Smooth muscle cell (in vitro differentiated cells): ENCODE measurements at regions not wholly inside any gene's neighbourhood (a gene's known extent, or its start where the extent isn't known, plus 50 kb on each side); places are given as distances from the start of the nearest gene placed in this dataset.
A peak's percentile ranks its signal among the peaks of the same experiment; 100 is the strongest.

ENCODE experiments used
- DNase-seq: peaks from one replicate; lab custom pipeline; 2025; ENCODE audit not compliant: unreplicated experiment; lab: John Stamatoyannopoulos, UW
- H2AFZ ChIP-seq: fragments of 200-600 bp; sonication (generic); 2 replicates; pipeline ENCODE4 v1.6.0; 2016; ENCODE audit warnings: antibody characterized with exemption, low read depth, mild to moderate bottlenecking
- H3F3A ChIP-seq: fragments of 200-600 bp; sonication (generic); 2 replicates; pipeline ENCODE4 v1.6.0; 2017; ENCODE audit warnings: antibody characterized with exemption, low read depth
- H3K27ac ChIP-seq: fragments of 200-600 bp; sonication (generic); 2 replicates; pipeline ENCODE4 v1.5.1; 2016; ENCODE audit warnings: low read depth, mild to moderate bottlenecking
- H3K27me3 ChIP-seq: fragments of 200-600 bp; sonication (generic); 2 replicates; pipeline ENCODE4 v1.6.1; 2016; ENCODE audit warnings: low read depth, mild to moderate bottlenecking
- H3K36me3 ChIP-seq: fragments of 200-600 bp; sonication (generic); 2 replicates; pipeline ENCODE4 v1.5.1; 2016; ENCODE audit warnings: low read depth
- H3K4me1 ChIP-seq: fragments of 200-600 bp; sonication (generic); 2 replicates; pipeline ENCODE4 v1.5.1; 2016; ENCODE audit warnings: low read depth
- H3K4me2 ChIP-seq: fragments of 200-600 bp; sonication (generic); 2 replicates; pipeline ENCODE4 v1.6.0; 2016; ENCODE audit warnings: mild to moderate bottlenecking
- H3K4me3 ChIP-seq: fragments of 200-600 bp; sonication (generic); 2 replicates; pipeline ENCODE4 v1.5.1; 2016; ENCODE audit warnings: mild to moderate bottlenecking
- H3K79me2 ChIP-seq: fragments of 200-600 bp; sonication (generic); 2 replicates; pipeline ENCODE4 v1.6.0; 2016; ENCODE audit warnings: low read depth, mild to moderate bottlenecking
- H3K9ac ChIP-seq: fragments of 200-600 bp; sonication (generic); 2 replicates; pipeline ENCODE4 v1.6.0; 2016; ENCODE audit warnings: low read depth
- H3K9me3 ChIP-seq: fragments of 200-600 bp; sonication (generic); replicated peaks from 2 replicates; pipeline ENCODE4 v1.5.1; 2016; ENCODE audit warnings: low read depth
- H4K20me1 ChIP-seq: fragments of 200-600 bp; sonication (generic); 2 replicates; pipeline ENCODE4 v1.6.0; 2016; ENCODE audit warnings: low read depth
- CTCF ChIP-seq: fragments of 200-600 bp; sonication (generic); IDR thresholded peaks from 2 replicates; pipeline ENCODE4 v1.5.1; 2017; ENCODE audit warnings: borderline replicate concordance, mild to moderate bottlenecking, antibody characterized with exemption; ENCODE audit not compliant: insufficient read depth, poor library complexity, severe bottlenecking
- WGBS: methylation state at CpG from one replicate; pipeline ENCODE4 v1.1.7; 2016; ENCODE audit warnings: low lambda C conversion rate; 5-methylcytosine and 5-hydroxymethylcytosine counted together

GRCh38 chr5:105274079-105274478, 1711.5 kb upstream of the NUDT12 start:
- no peak for DNase-seq
- H3K4me1 ChIP-seq, result no peaks in the 10 kb centered on the region
- H3K4me3 ChIP-seq, result no peak overlapping the region
- no peak overlapping the region for H3K9ac ChIP-seq
- H3K9me3 ChIP-seq, result no peaks in the 10 kb centered on the region
- 60% methylated on average over 1 of the region's 1 CpG for WGBS
- H3K27ac ChIP-seq, result no peak overlapping the region
- TF ChIP-seq CTCF, result no peak
- H3K27me3 ChIP-seq, result no peaks in the 10 kb centered on the region
- H3K4me2 ChIP-seq, result no peak overlapping the region
- H2AFZ ChIP-seq, result no peak overlapping the region
- no peaks in the 10 kb centered on the region for H3K36me3 ChIP-seq
- no peaks in the 10 kb centered on the region for H4K20me1 ChIP-seq
- no peaks in the 10 kb centered on the region for H3K79me2 ChIP-seq
- H3F3A ChIP-seq, result no peaks in the 10 kb centered on the region

- Histone ChIP-seq H3K9ac (no peak overlapping the region), H3K9me3 (no peaks in the 10 kb centered on the region), H2AFZ (no peak overlapping the region), H3K4me2 (no peak overlapping the region), H3F3A (no peaks in the 10 kb centered on the region), H3K4me1 (no peaks in the 10 kb centered on the region), H3K27ac (no peak overlapping the region), H3K79me2 (no peaks in the 10 kb centered on the region), H3K36me3 (no peaks in the 10 kb centered on the region), H4K20me1 (no peaks in the 10 kb centered on the region), H3K4me3 (no peak overlapping the region), H3K27me3 (no peaks in the 10 kb centered on the region)
- WGBS, result 80% methylated on average over 1 of the region's 1 CpG
- TF ChIP-seq CTCF, result no peak
- no peak for DNase-seq
Measured at GRCh38 chr5:105263515-105263914, 1700.9 kb upstream of the NUDT12 start.

- DNase-seq, result no peak
- H3F3A ChIP-seq, result no peaks in the 10 kb centered on the region
- H3K9me3 ChIP-seq, result no peaks in the 10 kb centered on the region
- no peaks in the 10 kb centered on the region for H3K36me3 ChIP-seq
- H3K27ac ChIP-seq, result no peak overlapping the region
- H3K27me3 ChIP-seq, result no peaks in the 10 kb centered on the region
- no peak overlapping the region for H3K4me3 ChIP-seq
- H2AFZ ChIP-seq, result no peak overlapping the region
- no peak for TF ChIP-seq CTCF
- no peaks in the 10 kb centered on the region for H4K20me1 ChIP-seq
- WGBS, result 86% methylated on average over 5 of the region's 5 CpGs
- H3K4me1 ChIP-seq, result no peaks in the 10 kb centered on the region
- H3K9ac ChIP-seq, result no peak overlapping the region
- H3K4me2 ChIP-seq, result no peak overlapping the region
- no peaks in the 10 kb centered on the region for H3K79me2 ChIP-seq
Measured at GRCh38 chr5:105259581-105260217, 1697.1 kb upstream of the NUDT12 start.

GRCh38 chr5:105238561-105238960, 1676.0 kb upstream of the NUDT12 start:
- no peaks in the 10 kb centered on the region for H4K20me1 ChIP-seq
- no peaks in the 10 kb centered on the region for H3K79me2 ChIP-seq
- no peaks in the 10 kb centered on the region for H3K36me3 ChIP-seq
- no peaks in the 10 kb centered on the region for H3F3A ChIP-seq
- no peak overlapping the region for H3K27ac ChIP-seq
- H3K9me3 ChIP-seq, result no peaks in the 10 kb centered on the region
- no peak for DNase-seq
- TF ChIP-seq CTCF, result no peak
- peak overlapping the region; percentile 43 for H3K4me2 ChIP-seq
- H2AFZ ChIP-seq, result no peak overlapping the region
- WGBS, result 24% methylated on average over 3 of the region's 3 CpGs
- H3K4me1 ChIP-seq, result no peaks in the 10 kb centered on the region
- no peaks in the 10 kb centered on the region for H3K27me3 ChIP-seq
- H3K9ac ChIP-seq, result no peak overlapping the region
- H3K4me3 ChIP-seq, result no peak overlapping the region
